ENCODE measurements at regions not wholly inside any gene's neighbourhood (a gene's known extent, or its start where the extent isn't known, plus 50 kb on each side); places are given as distances from the start of the nearest gene placed in this dataset.

DNA sequence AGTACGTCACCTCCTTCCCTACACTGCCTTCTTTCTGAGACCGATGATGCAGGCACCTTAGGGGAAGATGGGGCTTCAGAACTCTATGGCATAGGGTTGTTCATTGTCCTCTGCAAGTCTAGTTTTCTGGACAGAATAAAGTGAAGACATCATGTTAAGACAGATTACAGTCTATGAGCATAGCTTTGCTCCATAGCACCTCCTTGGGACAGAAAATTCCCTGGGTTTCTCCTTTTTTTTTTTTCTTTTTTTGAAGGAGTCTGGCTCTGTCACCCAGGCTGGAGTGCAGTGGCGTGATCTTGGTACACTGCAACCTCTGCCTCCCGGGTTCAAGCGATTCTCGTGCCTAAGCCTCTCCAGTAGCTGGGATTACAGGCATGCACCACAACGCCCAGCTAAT is 119.8 kb upstream of the CADM1 start:
- no peak for TF ChIP-seq TSC22D2 (CRISPR knock-in tag; IDR thresholded peaks at IDR 0.05; ENCODE audit: borderline replicate concordance)
- TF ChIP-seq STAG1 (CRISPR knock-in tag; IDR thresholded peaks at IDR 0.05): peak; percentile 11; the same call in 1 of the 2 replicates
- no peak for ATAC-seq
- H3K9me3 ChIP-seq (ENCODE audit: low read length): no peaks in the 10 kb centered on the region
- ChIA-PET POLR2A (no interaction called here), CTCF (ENCODE audit: low intra/inter-chr PET ratio, low total read pairs) (no interaction called here)
- intact Hi-C loops (cut with micrococcal nuclease; ENCODE audit: unreplicated experiment): no loop called here
- BruUV-seq (replicated peaks): no TSS peak
- H3K4me1 ChIP-seq (ENCODE audit: insufficient read depth, low read length): no peaks in the 10 kb centered on the region
- no peak overlapping the region for H3K27ac ChIP-seq (ENCODE audit: extremely low read length, insufficient read depth, low read length)
- H3K4me2 ChIP-seq (ENCODE audit: low read depth, low read length): no peak overlapping the region
- no peak for DNase-seq (ENCODE audit: low spot score)
- H3K36me3 ChIP-seq (replicated peaks in 1 of 2; ENCODE audit: control insufficient read depth in 1 of 2, insufficient read depth in 2 of 2, low read length in 2 of 2): no peaks in the 10 kb centered on the region
- FAIRE-seq: no peak
- no peaks in the 10 kb centered on the region for H4K20me1 ChIP-seq (ENCODE audit: insufficient read depth, low read length)
- no peak overlapping the region for H3K9ac ChIP-seq (ENCODE audit: insufficient read depth, low read depth, low read length)
- no peak overlapping the region for H3K4me3 ChIP-seq (replicated peaks in 1 of 3; ENCODE audit: insufficient read depth in 1 of 3, low read depth in 2 of 3, low read length in 3 of 3)
- H3K27me3 ChIP-seq (ENCODE audit: control insufficient read depth in 1 of 2, insufficient read depth in 2 of 2, low read length in 2 of 2): peaks cover 0 to 9% of the 10 kb centered on the region in 2 experiments; a peak in 3 of 5 replicates
- 39% methylated on average over 7 of the region's 7 CpGs for WGBS (ENCODE audit: low lambda C conversion rate)
- H2AFZ ChIP-seq (ENCODE audit: low read length): no peak overlapping the region
- H3K79me2 ChIP-seq (ENCODE audit: insufficient read depth, low read length): no peaks in the 10 kb centered on the region
- in situ Hi-C loops (cut with HindIII; ENCODE audit: extremely low pct_ligation_motif_present, low pct_unique_long_range_greater_than_20kb): no loop called here

DNA sequence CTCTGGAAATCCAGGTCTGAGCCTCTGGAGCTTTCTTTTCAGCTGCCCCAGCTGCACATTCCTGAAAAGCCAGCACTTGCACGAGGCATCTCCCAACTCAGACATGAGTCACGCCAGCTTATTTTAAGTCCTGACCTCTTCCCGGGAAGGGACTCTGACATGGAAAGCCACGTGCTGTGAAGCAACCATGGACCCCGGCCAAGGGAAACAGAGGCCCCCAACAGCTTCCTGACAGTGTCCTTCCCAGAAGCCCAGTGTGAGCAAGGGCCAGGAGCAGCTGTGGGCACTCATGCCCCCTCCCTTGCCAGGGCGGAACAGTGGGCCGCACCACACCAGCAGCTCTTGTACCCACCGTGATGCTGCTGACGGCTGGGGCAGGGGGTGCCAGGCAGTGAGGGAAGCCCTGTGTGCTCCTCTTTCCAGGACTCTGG is 118.8 kb upstream of the CADM1 start:
- Histone ChIP-seq H3K27me3 (ENCODE audit: control insufficient read depth in 1 of 2, insufficient read depth in 2 of 2, low read length in 2 of 2) (peaks cover 0 to 9% of the 10 kb centered on the region in 2 experiments; a peak in 3 of 5 replicates), H3K4me3 (replicated peaks in 1 of 3; ENCODE audit: insufficient read depth in 1 of 3, low read depth in 2 of 3, low read length in 3 of 3) (no peak overlapping the region), H3K79me2 (ENCODE audit: insufficient read depth, low read length) (no peaks in the 10 kb centered on the region), H3K36me3 (replicated peaks in 1 of 2; ENCODE audit: control insufficient read depth in 1 of 2, insufficient read depth in 2 of 2, low read length in 2 of 2) (no peaks in the 10 kb centered on the region), H2AFZ (ENCODE audit: low read length) (no peak overlapping the region), H3K4me2 (ENCODE audit: low read depth, low read length) (no peak overlapping the region), H3K4me1 (ENCODE audit: insufficient read depth, low read length) (no peaks in the 10 kb centered on the region), H3K9ac (ENCODE audit: insufficient read depth, low read depth, low read length) (no peak overlapping the region), H4K20me1 (ENCODE audit: insufficient read depth, low read length) (no peaks in the 10 kb centered on the region), H3K27ac (ENCODE audit: extremely low read length, insufficient read depth, low read length) (no peak overlapping the region), H3K9me3 (ENCODE audit: low read length) (no peaks in the 10 kb centered on the region)
- FAIRE-seq (no peak), DNase-seq (ENCODE audit: low spot score) (peak; percentile 15), ATAC-seq (no peak; the same call in 2 of the 3 replicates)
- 0% methylated on average over 4 of the region's 9 CpGs for WGBS (ENCODE audit: low lambda C conversion rate)
- ChIA-PET POLR2A (no interaction called here), CTCF (ENCODE audit: low intra/inter-chr PET ratio, low total read pairs) (no interaction called here)
- TF ChIP-seq MYPOP (CRISPR knock-in tag; IDR thresholded peaks at IDR 0.05) (no peak), BCL6 (CRISPR knock-in tag; IDR thresholded peaks at IDR 0.05) (peak; percentile 45; the same call in 1 of the 2 replicates), BHLHE40 (IDR thresholded peaks at IDR 0.05; ENCODE audit: low read length) (peak; percentile 62; the same call in 1 of the 2 replicates), FOSL2 (CRISPR knock-in tag; IDR thresholded peaks at IDR 0.05) (peak; percentile 30; the same call in 1 of the 2 replicates)
- BruUV-seq (replicated peaks): no TSS peak
- intact Hi-C loops (cut with micrococcal nuclease; ENCODE audit: unreplicated experiment) (no loop called here), in situ Hi-C loops (cut with HindIII; ENCODE audit: extremely low pct_ligation_motif_present, low pct_unique_long_range_greater_than_20kb) (no loop called here)

Data from HepG2 (cell line).